ENCODE measurements at regions not wholly inside any gene's neighbourhood (a gene's known extent, or its start where the extent isn't known, plus 50 kb on each side); places are given as distances from the start of the nearest gene placed in this dataset.
A peak's percentile ranks its signal among the peaks of the same experiment; 100 is the strongest.

DNA sequence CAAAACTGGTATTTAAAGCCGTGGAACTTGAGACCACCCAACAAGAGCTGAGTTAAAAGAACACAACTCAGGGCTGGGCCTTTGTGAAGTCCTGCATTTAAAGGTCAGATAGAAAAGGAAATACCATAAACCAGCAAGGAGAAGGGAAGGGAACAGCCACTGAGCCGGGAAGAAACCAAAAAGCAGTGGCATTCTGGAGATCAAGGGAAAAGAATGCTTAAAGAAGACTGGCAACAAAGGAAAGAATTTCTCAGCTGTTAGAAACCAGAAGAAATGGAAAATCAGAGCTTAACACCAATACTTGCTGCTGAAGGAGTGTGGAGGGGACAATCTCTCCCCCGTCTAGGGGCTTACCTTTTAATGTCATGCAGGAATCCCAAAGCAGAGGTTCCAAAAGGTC is 247.4 kb upstream of the CHRNA7 start:
- no peak for TF ChIP-seq CTCF (IDR thresholded peaks at IDR 0.05; ENCODE audit: insufficient read depth, low read depth, low read length, missing control alignments)
- H3K4me3 ChIP-seq (ENCODE audit: low read depth, low read length) = no peak overlapping the region
- no peak for DNase-seq (ENCODE audit: low read depth)

- DNase-seq (ENCODE audit: low read depth) = no peak
- TF ChIP-seq CTCF (IDR thresholded peaks at IDR 0.05; ENCODE audit: insufficient read depth, low read depth, low read length, missing control alignments) = no peak
- no peak overlapping the region for H3K4me3 ChIP-seq (ENCODE audit: low read depth, low read length)
Measured at GRCh38 chr15:31786360-31786759, 244.0 kb upstream of the CHRNA7 start.

GRCh38 chr15:31788104-31788503 is 242.2 kb upstream of the CHRNA7 start:
- no peak for DNase-seq (ENCODE audit: low read depth)

GRCh38 chr15:31792611-31793199 is 237.6 kb upstream of the CHRNA7 start:
- no peak for DNase-seq (ENCODE audit: low read depth)
- no peak overlapping the region for H3K4me3 ChIP-seq (ENCODE audit: low read depth, low read length)
- no peak for TF ChIP-seq CTCF (IDR thresholded peaks at IDR 0.05; ENCODE audit: insufficient read depth, low read depth, low read length, missing control alignments)

More at GRCh38 chr15:31788104-31788503, 242.2 kb upstream of the CHRNA7 start:
- no peak overlapping the region for H3K4me3 ChIP-seq (ENCODE audit: low read depth, low read length)
- no peak for TF ChIP-seq CTCF (IDR thresholded peaks at IDR 0.05; ENCODE audit: insufficient read depth, low read depth, low read length, missing control alignments)

DNA sequence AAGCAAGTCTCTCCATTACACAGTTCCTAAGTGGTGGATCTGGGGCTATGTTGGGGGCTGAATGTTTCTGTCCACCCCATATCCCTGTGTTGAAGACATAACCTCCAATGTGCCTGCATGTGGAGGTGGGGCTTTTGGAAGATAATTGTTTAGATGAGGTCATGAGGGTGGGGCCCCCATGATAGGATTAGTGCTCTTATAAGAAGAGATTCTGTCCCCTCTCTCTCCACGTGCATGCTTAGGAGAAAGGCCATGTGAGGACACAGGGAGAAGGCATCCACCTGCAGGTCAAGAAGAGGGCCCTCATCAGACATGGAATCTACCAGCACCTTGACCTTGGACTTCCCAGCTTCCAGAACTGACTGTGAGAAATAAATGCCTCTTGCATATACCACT is 231.0 kb upstream of the CHRNA7 start:
- DNase-seq (ENCODE audit: low read depth) = no peak
- TF ChIP-seq CTCF (IDR thresholded peaks at IDR 0.05; ENCODE audit: insufficient read depth, low read depth, low read length, missing control alignments) = no peak

GRCh38 chr15:31799715-31800321 is 230.5 kb upstream of the CHRNA7 start:
- DNase-seq (ENCODE audit: low read depth) = peak; percentile 89
- H3K4me3 ChIP-seq (ENCODE audit: low read depth, low read length) = no peak overlapping the region
- no peak for TF ChIP-seq CTCF (IDR thresholded peaks at IDR 0.05; ENCODE audit: insufficient read depth, low read depth, low read length, missing control alignments)

More for the DNA sequence above, 231.0 kb upstream of the CHRNA7 start:
- no peak overlapping the region for H3K4me3 ChIP-seq (ENCODE audit: low read depth, low read length)

DNA sequence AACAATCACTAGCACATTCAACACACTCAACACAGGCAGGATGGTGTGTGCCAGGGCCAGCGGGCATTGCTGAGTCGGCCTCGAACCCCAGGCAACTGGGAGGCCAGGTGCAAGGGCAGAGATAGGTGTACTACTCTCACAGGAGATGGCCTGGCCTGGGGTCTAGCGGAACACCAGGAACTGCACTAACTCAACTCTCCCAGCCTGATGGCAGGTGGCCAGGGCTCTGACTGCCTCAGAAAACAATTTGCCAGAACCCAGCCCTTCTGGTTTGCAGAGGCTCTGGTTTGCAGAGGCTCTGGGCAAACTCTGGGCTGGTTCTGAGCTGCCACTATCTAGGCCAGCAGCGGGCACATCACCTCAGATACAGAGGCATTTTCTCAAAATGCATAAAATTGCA is 229.2 kb upstream of the CHRNA7 start:
- DNase-seq (ENCODE audit: low read depth) = no peak
- H3K4me3 ChIP-seq (ENCODE audit: low read depth, low read length) = no peak overlapping the region
- no peak for TF ChIP-seq CTCF (IDR thresholded peaks at IDR 0.05; ENCODE audit: insufficient read depth, low read depth, low read length, missing control alignments)
